Fibroblast of skin of left quadriceps (primary cell): ENCODE measurements at regions not wholly inside any gene's neighbourhood (a gene's known extent, or its start where the extent isn't known, plus 50 kb on each side); places are given as distances from the start of the nearest gene placed in this dataset.

Experiments used
- DNase-seq, 2 experiments: peaks; one replicate each; pipeline ENCODE4 v3.0.0-alpha.2; 2013; ENCODE audit warnings: low read depth in 2 of 2

GRCh38 chr13:106350208-106350607 lies 185.3 kb downstream of the EFNB2 start:
- DNase-seq: no peak

GRCh38 chr13:106349080-106349931 lies 186.2 kb downstream of the EFNB2 start:
- no peak for DNase-seq

- peak; percentile 32 to 36 for DNase-seq
These were observed 187.2 kb downstream of the EFNB2 start for GRCh38 chr13:106348075-106348840.

GRCh38 chr13:106344342-106344741 lies 191.1 kb downstream of the EFNB2 start:
- DNase-seq: no peak

- DNase-seq: no peak
These were observed 191.6 kb downstream of the EFNB2 start for GRCh38 chr13:106343836-106344235.

GRCh38 chr13:106340249-106340648 lies 195.2 kb downstream of the EFNB2 start:
- DNase-seq: no peak

GRCh38 chr13:106337096-106337850 lies 198.2 kb downstream of the EFNB2 start:
- no peak for DNase-seq

- no peak for DNase-seq
These were observed 198.8 kb downstream of the EFNB2 start for GRCh38 chr13:106336668-106337067.

- DNase-seq: no peak
These were observed 202.8 kb downstream of the EFNB2 start for GRCh38 chr13:106332621-106333020.

GRCh38 chr13:106331116-106331515 lies 204.3 kb downstream of the EFNB2 start:
- no peak for DNase-seq

- DNase-seq: no peak
These were observed 205.5 kb downstream of the EFNB2 start for GRCh38 chr13:106329941-106330340.

- DNase-seq: no peak
These were observed 208.7 kb downstream of the EFNB2 start for GRCh38 chr13:106326751-106327150.

- no peak for DNase-seq
These were observed 211.0 kb downstream of the EFNB2 start for GRCh38 chr13:106324444-106324843.

GRCh38 chr13:106322628-106323027 lies 212.8 kb downstream of the EFNB2 start:
- no peak for DNase-seq

GRCh38 chr13:106318941-106319411 lies 216.5 kb downstream of the EFNB2 start:
- peak; percentile 87 to 89 for DNase-seq

GRCh38 chr13:106314417-106314816 lies 221.0 kb downstream of the EFNB2 start:
- no peak for DNase-seq

- DNase-seq: no peak
These were observed 224.5 kb downstream of the EFNB2 start for GRCh38 chr13:106311004-106311403.

- DNase-seq: no peak
These were observed 225.1 kb downstream of the EFNB2 start for GRCh38 chr13:106310291-106310865.

- DNase-seq: no peak
These were observed 228.6 kb downstream of the EFNB2 start for GRCh38 chr13:106306748-106307277.

- DNase-seq: no peak
These were observed 232.6 kb downstream of the EFNB2 start for GRCh38 chr13:106302843-106303242.

GRCh38 chr13:106302011-106302410 lies 233.5 kb downstream of the EFNB2 start:
- DNase-seq: no peak
